Small intestine (tissue), 7 donors: ENCODE measurements at regions not wholly inside any gene's neighbourhood (a gene's known extent, or its start where the extent isn't known, plus 50 kb on each side); places are given as distances from the start of the nearest gene placed in this dataset.

Source experiments
- DNase-seq, 2 donors: peaks; one replicate each; pipeline versions ENCODE4 v3.0.0 to v3.0.0-alpha.2; 2013
- FAIRE-seq: peaks from 2 replicates; lab custom pipeline; 2012; peaks lifted over from hg19 to GRCh38; lab: Jason Lieb, UNC
- H3K27ac ChIP-seq, 3 donors: one replicate each; pipeline ENCODE4 v1.5.1; 2013; ENCODE audit warnings: low read length in 2 of 3, mild to moderate bottlenecking in 2 of 3, control low read depth in 1 of 3, inconsistent platforms in 1 of 3, low read depth in 1 of 3, moderate library complexity in 1 of 3
- H3K27me3 ChIP-seq, 3 donors: one replicate each; pipeline ENCODE4 v1.6.1; 2013; ENCODE audit warnings: low read length in 3 of 3, inconsistent platforms in 1 of 3; ENCODE audit not compliant: control insufficient read depth in 3 of 3, insufficient read depth in 3 of 3
- H3K36me3 ChIP-seq, 3 donors: one replicate each; pipeline ENCODE4 v1.6.1; 2013; ENCODE audit warnings: low read length in 3 of 3, inconsistent platforms in 1 of 3, low read depth in 1 of 3, mild to moderate bottlenecking in 1 of 3, moderate library complexity in 1 of 3; ENCODE audit not compliant: control insufficient read depth in 3 of 3, insufficient read depth in 2 of 3
- H3K4me1 ChIP-seq, 3 donors: one replicate each; pipeline ENCODE4 v1.6.1; 2013; ENCODE audit warnings: low read length in 2 of 3, inconsistent platforms in 1 of 3, low read depth in 1 of 3, mild to moderate bottlenecking in 1 of 3, moderate library complexity in 1 of 3; ENCODE audit not compliant: control insufficient read depth in 3 of 3, insufficient read depth in 2 of 3
- H3K4me3 ChIP-seq, 3 donors: one replicate each; pipeline ENCODE4 v1.5.1; 2013; ENCODE audit warnings: low read length in 3 of 3, control low read depth in 1 of 3, inconsistent platforms in 1 of 3, low read depth in 1 of 3, mild to moderate bottlenecking in 1 of 3, moderate library complexity in 1 of 3
- H3K9me3 ChIP-seq, 2 donors: one replicate each; pipeline ENCODE4 v1.6.1; 2013; ENCODE audit warnings: low read depth in 1 of 2, low read length in 1 of 2; ENCODE audit not compliant: control insufficient read depth in 2 of 2, insufficient read depth in 1 of 2
- WGBS, 3 donors: extraction: QIAGEN DNeasy Blood & Tissue Kit; methylation state at CpG; one replicate each; pipeline ENCODE4 v1.1.7; 2013; 5-methylcytosine and 5-hydroxymethylcytosine counted together
- donor health status: healthy with polysubstance abuse.
- donor health status: control.
- donor health status: control.
- donor health status: Bipolar disorder and iron deficiency.
- donor health status: healthy.

GRCh38 chr1:183734543-183735036, 70.3 kb upstream of the RGL1 start:
- H3K27me3 ChIP-seq, result peaks cover 0 to 2% (median 0%) of the 10 kb centered on the region in 3 donors
- DNase-seq (no peak), FAIRE-seq (no peak)
- no peaks in the 10 kb centered on the region for H3K9me3 ChIP-seq
- no peak overlapping the region for H3K4me3 ChIP-seq
- no peaks in the 10 kb centered on the region for H3K36me3 ChIP-seq
- peak overlapping the region in 1 of 3 donors; percentile 20 for H3K27ac ChIP-seq
- 59 to 72% (median 69%) methylated on average over 5 of the region's 5 CpGs for WGBS, 3 donors
- H3K4me1 ChIP-seq, result peaks cover 0 to 26% (median 5%) of the 10 kb centered on the region in 3 donors

DNA sequence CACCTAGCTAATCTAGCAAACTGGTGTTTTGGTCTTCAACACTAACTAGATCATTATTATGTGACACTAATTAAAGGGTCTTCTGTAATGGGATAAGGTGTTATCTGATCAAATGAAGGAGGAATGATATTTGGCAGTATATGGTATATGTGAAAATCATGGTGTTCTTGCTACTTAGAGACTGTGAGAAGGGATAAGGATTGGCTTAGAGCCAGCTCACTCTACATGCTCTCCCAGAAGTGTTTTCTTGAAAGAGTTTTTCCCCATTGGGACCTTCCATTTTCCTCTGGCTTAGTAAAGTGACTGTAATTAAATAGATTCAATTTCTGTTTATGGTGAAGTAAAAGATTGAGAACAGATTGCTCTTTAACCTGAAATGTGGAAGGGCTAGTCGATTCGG, 71.2 kb upstream of the RGL1 start:
- no peak for FAIRE-seq
- 80 to 93% (median 87%) methylated on average over 2 of the region's 2 CpGs for WGBS, 3 donors
- H3K27ac ChIP-seq, result no peak overlapping the region

GRCh38 chr1:183732236-183732880, 72.6 kb upstream of the RGL1 start:
- DNase-seq (no peak), FAIRE-seq (no peak)
- Histone ChIP-seq H3K4me1 (peaks cover 0 to 26% (median 5%) of the 10 kb centered on the region in 3 donors), H3K36me3 (no peaks in the 10 kb centered on the region), H3K27me3 (peaks cover 0 to 2% (median 0%) of the 10 kb centered on the region in 3 donors), H3K9me3 (no peaks in the 10 kb centered on the region), H3K27ac (no peak overlapping the region), H3K4me3 (no peak overlapping the region)
- 73 to 80% (median 79%) methylated on average over 6 of the region's 6 CpGs for WGBS, 3 donors

More for the DNA sequence above, 71.2 kb upstream of the RGL1 start:
- no peaks in the 10 kb centered on the region for H3K36me3 ChIP-seq
- H3K4me1 ChIP-seq, result peaks cover 0 to 26% (median 5%) of the 10 kb centered on the region in 3 donors
- no peak overlapping the region for H3K4me3 ChIP-seq
- peaks cover 0 to 2% (median 0%) of the 10 kb centered on the region in 3 donors for H3K27me3 ChIP-seq
- DNase-seq, result no peak
- H3K9me3 ChIP-seq, result no peaks in the 10 kb centered on the region

GRCh38 chr1:183730886-183731573, 73.9 kb upstream of the RGL1 start:
- Histone ChIP-seq H3K9me3 (no peaks in the 10 kb centered on the region), H3K36me3 (no peaks in the 10 kb centered on the region), H3K4me3 (no peak overlapping the region), H3K27me3 (peaks cover 0 to 2% (median 0%) of the 10 kb centered on the region in 3 donors), H3K27ac (no peak overlapping the region), H3K4me1 (peaks cover 0 to 19% (median 5%) of the 10 kb centered on the region in 3 donors)
- no peak for FAIRE-seq
- 66 to 79% (median 76%) methylated on average over 2 of the region's 2 CpGs for WGBS, 3 donors
- DNase-seq, result no peak

- H3K9me3 ChIP-seq, result no peaks in the 10 kb centered on the region
- H3K4me1 ChIP-seq, result peaks cover 0 to 11% (median 0%) of the 10 kb centered on the region in 3 donors
- FAIRE-seq (no peak), DNase-seq (no peak)
- peaks cover 0 to 2% (median 0%) of the 10 kb centered on the region in 3 donors for H3K27me3 ChIP-seq
- H3K36me3 ChIP-seq, result no peaks in the 10 kb centered on the region
- no peak overlapping the region for H3K4me3 ChIP-seq
- 80 to 94% (median 88%) methylated on average over 2 of the region's 2 CpGs for whole genome bisulfite sequencing, 3 donors
- no peak overlapping the region for H3K27ac ChIP-seq
Observed at GRCh38 chr1:183730107-183730724, 74.7 kb upstream of the RGL1 start.

GRCh38 chr1:183726825-183727224, 73.7 kb upstream of the APOBEC4 start:
- DNase-seq (no peak), FAIRE-seq (no peak)
- Histone ChIP-seq H3K27me3 (no peaks in the 10 kb centered on the region), H3K36me3 (no peaks in the 10 kb centered on the region), H3K4me3 (no peak overlapping the region), H3K4me1 (no peaks in the 10 kb centered on the region), H3K9me3 (no peaks in the 10 kb centered on the region), H3K27ac (no peak overlapping the region)
- WGBS, 3 donors, result 88 to 94% (median 92%) methylated on average over 1 of the region's 1 CpG

DNA sequence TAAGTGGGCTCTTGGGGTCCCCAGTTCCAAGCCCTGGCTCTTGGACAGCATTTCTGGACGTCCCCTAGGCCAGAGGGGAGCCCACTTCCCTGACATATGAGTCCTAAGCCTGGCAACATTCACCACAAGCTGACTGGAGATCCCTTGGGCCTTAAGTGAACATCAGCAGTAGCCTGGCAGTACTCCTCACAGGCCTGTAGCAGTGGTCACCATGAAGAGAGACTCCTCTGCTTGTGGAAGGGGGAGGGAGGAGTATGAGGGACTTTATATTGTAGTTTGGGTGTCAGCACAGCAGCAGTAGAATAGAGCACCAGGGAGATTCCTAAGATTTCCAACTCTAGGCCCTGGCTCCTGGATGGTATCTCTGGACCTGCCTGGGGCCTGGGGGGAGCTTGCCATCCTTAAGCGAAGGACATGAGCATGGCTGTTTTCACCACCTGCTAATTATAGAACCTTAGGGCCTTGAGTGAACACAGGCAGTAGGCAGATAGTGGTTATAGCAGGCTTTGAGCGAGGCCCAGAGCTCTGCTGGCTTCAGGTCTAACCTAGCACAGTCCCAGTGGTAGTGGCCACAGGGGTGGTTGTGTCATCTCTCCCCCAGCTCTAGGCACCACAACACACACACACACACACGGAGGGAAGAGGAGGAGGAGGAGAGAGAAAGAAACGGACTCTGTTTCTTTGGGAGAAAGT, 71.4 kb upstream of the APOBEC4 start:
- H3K27ac ChIP-seq, result no peak overlapping the region
- H3K4me1 ChIP-seq, result no peaks in the 10 kb centered on the region
- H3K4me3 ChIP-seq, result no peak overlapping the region
- no peaks in the 10 kb centered on the region for H3K36me3 ChIP-seq
- 83 to 91% (median 89%) methylated on average over 5 of the region's 5 CpGs for WGBS, 3 donors
- no peak for FAIRE-seq
- DNase-seq, result no peak
- no peaks in the 10 kb centered on the region for H3K9me3 ChIP-seq
- no peaks in the 10 kb centered on the region for H3K27me3 ChIP-seq

- no peak for DNase-seq
- no peaks in the 10 kb centered on the region for H3K36me3 ChIP-seq
- WGBS, 3 donors, result 77 to 92% (median 87%) methylated on average over 2 of the region's 2 CpGs
- FAIRE-seq, result no peak
- H3K9me3 ChIP-seq, result no peaks in the 10 kb centered on the region
- no peak overlapping the region for H3K27ac ChIP-seq
- H3K4me3 ChIP-seq, result no peak overlapping the region
- H3K4me1 ChIP-seq, result no peaks in the 10 kb centered on the region
- H3K27me3 ChIP-seq, result no peaks in the 10 kb centered on the region
Observed at GRCh38 chr1:183723571-183723970, 70.5 kb upstream of the APOBEC4 start.
